ENCODE measurements at regions not wholly inside any gene's neighbourhood (a gene's known extent, or its start where the extent isn't known, plus 50 kb on each side); places are given as distances from the start of the nearest gene placed in this dataset.

DNA sequence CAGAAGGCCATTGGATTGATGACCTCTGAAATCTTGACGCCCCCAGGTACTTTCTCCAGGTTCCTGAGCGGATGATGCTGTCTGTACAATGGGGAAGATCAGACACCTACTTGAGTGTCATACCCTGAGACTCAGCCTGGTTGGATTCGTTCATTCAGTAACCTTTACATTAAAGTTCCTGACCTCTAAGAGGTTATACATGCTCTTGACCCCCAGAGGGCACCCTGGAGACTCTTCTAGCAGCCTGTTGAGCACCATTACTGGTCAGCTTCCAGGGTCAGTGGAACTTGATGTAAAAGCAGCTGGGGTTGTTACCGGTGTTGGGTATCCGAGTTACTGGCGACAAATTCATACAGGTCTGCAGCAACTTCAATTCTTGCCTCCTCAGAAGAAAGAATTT lies 114.3 kb upstream of the ZNF678 start:
- Histone ChIP-seq H3K27me3 (no peaks in the 10 kb centered on the region), H3K4me3 (no peak overlapping the region), H3K27ac (no peak overlapping the region), H3K9me3 (no peaks in the 10 kb centered on the region), H3K36me3 (no peaks in the 10 kb centered on the region), H3K4me1 (no peaks in the 10 kb centered on the region)
- TF ChIP-seq, protein P1, sequence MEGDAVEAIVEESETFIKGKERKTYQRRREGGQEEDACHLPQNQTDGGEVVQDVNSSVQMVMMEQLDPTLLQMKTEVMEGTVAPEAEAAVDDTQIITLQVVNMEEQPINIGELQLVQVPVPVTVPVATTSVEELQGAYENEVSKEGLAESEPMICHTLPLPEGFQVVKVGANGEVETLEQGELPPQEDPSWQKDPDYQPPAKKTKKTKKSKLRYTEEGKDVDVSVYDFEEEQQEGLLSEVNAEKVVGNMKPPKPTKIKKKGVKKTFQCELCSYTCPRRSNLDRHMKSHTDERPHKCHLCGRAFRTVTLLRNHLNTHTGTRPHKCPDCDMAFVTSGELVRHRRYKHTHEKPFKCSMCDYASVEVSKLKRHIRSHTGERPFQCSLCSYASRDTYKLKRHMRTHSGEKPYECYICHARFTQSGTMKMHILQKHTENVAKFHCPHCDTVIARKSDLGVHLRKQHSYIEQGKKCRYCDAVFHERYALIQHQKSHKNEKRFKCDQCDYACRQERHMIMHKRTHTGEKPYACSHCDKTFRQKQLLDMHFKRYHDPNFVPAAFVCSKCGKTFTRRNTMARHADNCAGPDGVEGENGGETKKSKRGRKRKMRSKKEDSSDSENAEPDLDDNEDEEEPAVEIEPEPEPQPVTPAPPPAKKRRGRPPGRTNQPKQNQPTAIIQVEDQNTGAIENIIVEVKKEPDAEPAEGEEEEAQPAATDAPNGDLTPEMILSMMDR (IDR thresholded peaks at IDR 0.05), result peak; percentile 43
- ATAC-seq (peak; percentile 70), DNase-seq (no peak)
- intact Hi-C loops (cut with DNase I), result no loop called here

DNA sequence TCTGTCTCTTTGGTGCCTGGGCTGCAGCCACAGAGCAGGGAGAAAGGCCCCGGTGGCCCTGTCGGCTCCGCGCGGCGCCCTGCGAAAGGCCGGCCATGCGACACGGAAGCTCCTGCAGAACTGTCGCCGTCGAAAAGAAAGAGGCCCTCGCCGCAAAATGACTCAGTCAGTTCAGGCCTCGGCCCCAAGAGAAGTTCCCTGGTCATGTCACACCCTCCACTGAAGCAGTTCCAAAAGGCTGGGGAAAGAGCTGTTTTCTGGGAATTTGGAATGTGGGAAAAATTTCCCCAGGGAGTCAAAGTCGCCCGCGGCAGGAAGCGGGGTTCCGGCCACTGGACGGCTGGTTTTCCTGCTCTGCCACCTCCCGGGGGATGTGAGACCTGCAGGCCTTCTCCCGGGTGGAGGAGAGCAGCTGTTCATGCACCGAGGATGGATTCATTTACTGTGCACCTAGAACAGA lies 115.8 kb upstream of the ZNF678 start:
- H3K4me1 ChIP-seq, result no peaks in the 10 kb centered on the region
- H3K36me3 ChIP-seq, result no peaks in the 10 kb centered on the region
- peak overlapping the region; percentile 13 for H3K4me3 ChIP-seq
- no peaks in the 10 kb centered on the region for H3K27me3 ChIP-seq
- DNase-seq (peak; percentile 68), ATAC-seq (peak; percentile 69)
- TF ChIP-seq, protein P1 (IDR thresholded peaks at IDR 0.05), result peak; percentile 67
- no peak overlapping the region for H3K27ac ChIP-seq
- no peaks in the 10 kb centered on the region for H3K9me3 ChIP-seq
- intact Hi-C loops (cut with DNase I), result no loop called here

DNA sequence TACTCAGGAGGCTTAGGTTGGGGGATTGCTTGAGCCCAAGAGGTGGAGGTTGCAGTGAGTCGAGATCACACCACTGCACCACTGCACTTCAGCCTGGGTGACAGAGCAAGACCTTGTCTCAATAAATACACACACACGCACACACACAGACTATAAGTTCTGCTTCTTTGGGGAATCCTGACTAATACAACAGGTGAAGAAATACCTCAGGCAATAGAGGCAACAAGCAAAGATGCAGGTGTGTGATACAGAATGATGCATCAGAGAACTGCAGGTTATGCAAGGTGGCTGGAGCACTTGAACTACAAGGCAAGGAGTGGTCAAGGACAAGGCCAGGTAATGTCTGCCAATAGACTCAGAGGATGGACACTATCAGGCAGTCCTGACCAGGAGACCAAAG lies 117.6 kb upstream of the ZNF678 start:
- Histone ChIP-seq H3K27ac (no peak overlapping the region), H3K9me3 (no peaks in the 10 kb centered on the region), H3K4me3 (no peak overlapping the region), H3K27me3 (no peaks in the 10 kb centered on the region), H3K4me1 (no peaks in the 10 kb centered on the region), H3K36me3 (no peaks in the 10 kb centered on the region)
- ATAC-seq, result no peak
- intact Hi-C loops (cut with DNase I), result no loop called here
- TF ChIP-seq, protein P1 (IDR thresholded peaks at IDR 0.05), result no peak
- no peak for DNase-seq

DNA sequence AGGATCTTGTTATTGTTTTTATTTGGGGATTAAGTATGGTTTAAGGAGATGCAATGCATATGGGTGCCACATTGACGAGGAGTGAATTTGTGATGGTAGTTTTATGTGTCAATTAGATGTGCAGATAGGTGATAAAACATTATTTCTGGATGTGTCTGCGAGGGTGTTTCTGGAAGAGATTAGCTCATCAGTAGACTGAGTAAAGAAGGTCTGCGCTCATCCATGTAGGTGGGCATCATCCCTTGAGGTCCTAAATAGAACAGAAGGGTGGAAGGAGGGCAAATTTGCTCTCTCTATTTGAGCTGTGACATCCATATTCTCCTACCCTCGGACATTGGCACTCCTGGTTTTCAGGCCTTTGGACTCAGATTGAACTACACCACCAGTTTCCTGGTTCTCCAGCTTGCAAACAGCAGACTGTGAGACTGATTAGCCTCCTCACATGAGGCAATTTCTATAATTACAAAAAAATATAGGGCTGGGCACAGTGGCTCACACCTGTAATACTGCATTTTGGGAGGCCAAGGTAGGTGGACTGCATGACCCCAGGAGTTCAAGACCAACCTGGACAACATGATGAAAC lies 118.2 kb upstream of the ZNF678 start:
- Histone ChIP-seq H3K4me1 (no peaks in the 10 kb centered on the region), H3K9me3 (no peaks in the 10 kb centered on the region), H3K4me3 (no peak overlapping the region), H3K27me3 (no peaks in the 10 kb centered on the region), H3K36me3 (no peaks in the 10 kb centered on the region), H3K27ac (no peak overlapping the region)
- no peak for ATAC-seq
- intact Hi-C loops (cut with DNase I), result no loop called here
- DNase-seq, result no peak
- TF ChIP-seq, protein P1 (IDR thresholded peaks at IDR 0.05), result no peak

DNA sequence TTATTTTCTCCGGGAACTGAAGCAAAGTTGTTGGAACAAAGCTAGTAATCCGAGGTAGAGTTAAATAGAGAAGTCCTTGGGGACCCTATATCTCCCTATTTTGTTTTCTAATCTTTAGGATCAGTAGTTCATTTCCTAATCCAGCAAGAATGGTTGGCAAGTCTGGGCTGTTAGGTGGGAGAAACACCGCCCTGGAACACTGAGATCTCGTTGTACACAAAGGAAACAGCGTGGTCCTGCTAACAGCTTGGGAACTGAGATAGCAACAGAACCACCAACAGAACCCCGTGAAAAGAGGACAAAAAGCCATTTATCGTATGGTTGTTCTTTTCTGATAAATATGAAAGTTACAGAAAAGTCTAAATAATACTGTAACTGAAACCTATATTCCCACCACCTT lies 121.9 kb upstream of the CDC42BPA start:
- Histone ChIP-seq H3K9me3 (no peaks in the 10 kb centered on the region), H3K27me3 (no peaks in the 10 kb centered on the region), H3K27ac (no peak overlapping the region), H3K4me1 (no peaks in the 10 kb centered on the region), H3K36me3 (no peaks in the 10 kb centered on the region), H3K4me3 (no peak overlapping the region)
- TF ChIP-seq, protein P1 (IDR thresholded peaks at IDR 0.05), result no peak
- DNase-seq (no peak), ATAC-seq (no peak)
- intact Hi-C loops (cut with DNase I), result no loop called here

Measured in upper lobe of right lung (tissue), 1 donor.